HUES64 (cell line): ENCODE measurements at regions not wholly inside any gene's neighbourhood (a gene's known extent, or its start where the extent isn't known, plus 50 kb on each side); places are given as distances from the start of the nearest gene placed in this dataset.
"Not testable (repeated sequence)": the region's sequence is repeated elsewhere in the genome, so short reads cannot be mapped to it uniquely, and the experiment has no call there.

ENCODE experiments used
- H3K27ac ChIP-seq: 2 replicates; pipeline ENCODE4 v1.7.0; 2013; ENCODE audit warnings: low read depth, low read length, inconsistent platforms
- H3K27me3 ChIP-seq: 2 replicates; pipeline ENCODE4 v1.6.1; 2013; ENCODE audit warnings: mild to moderate bottlenecking, low read length; ENCODE audit not compliant: insufficient read depth
- H3K36me3 ChIP-seq: 2 replicates; pipeline ENCODE4 v1.6.1; 2013; ENCODE audit warnings: mild to moderate bottlenecking, low read length; ENCODE audit not compliant: insufficient read depth
- H3K4me1 ChIP-seq: 2 replicates; pipeline ENCODE4 v1.6.1; 2013; ENCODE audit warnings: mild to moderate bottlenecking, low read length, moderate library complexity; ENCODE audit not compliant: insufficient read depth
- H3K4me3 ChIP-seq: 2 replicates; pipeline ENCODE4 v1.5.1; 2013; ENCODE audit warnings: mild to moderate bottlenecking, low read length, moderate library complexity
- H3K9ac ChIP-seq: 2 replicates; pipeline ENCODE4 v1.6.1; 2013; ENCODE audit warnings: mild to moderate bottlenecking, low read depth, low read length
- H3K9me3 ChIP-seq: 2 replicates; pipeline ENCODE4 v1.6.1; 2013; ENCODE audit warnings: low read depth, low read length; ENCODE audit not compliant: insufficient read depth
- WGBS: fragments of 150-250, 120-280 bp; methylation state at CpG from one replicate; pipeline ENCODE4 v1.1.7; 2013; ENCODE audit warnings: missing lambda C conversion rate; 5-methylcytosine and 5-hydroxymethylcytosine counted together

DNA sequence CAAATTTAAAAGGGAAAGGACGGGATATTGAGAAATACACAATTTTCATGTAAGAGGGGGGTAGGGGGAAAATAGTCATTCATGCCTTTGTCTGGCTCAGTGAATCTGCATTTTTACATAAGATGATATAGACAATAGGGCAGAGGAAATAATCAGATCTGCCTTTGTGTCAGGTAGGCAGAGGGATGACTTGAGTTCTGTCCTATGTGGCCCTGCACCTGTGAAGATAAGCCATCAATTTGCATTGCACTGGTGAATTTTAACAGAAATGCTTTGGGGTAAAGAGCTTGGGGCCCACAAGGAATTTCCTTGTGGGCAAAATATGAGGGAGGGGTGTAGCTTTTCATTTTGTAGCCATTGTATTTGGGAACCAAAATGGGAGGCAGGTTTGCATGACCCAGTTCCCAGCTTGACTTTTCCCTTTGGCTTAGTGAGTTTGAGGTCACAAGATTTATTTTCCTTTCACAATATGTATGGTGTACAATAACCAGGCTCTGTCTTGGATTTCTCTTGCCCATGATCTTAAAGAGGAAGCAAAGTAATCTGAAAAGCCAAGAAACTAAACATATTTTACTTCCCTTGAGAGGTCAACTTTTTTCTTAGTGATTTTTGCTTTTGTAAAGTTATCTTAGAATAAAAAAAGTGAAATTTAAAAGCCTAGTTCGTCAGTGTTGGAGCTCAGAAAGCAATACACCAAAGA, 77.7 kb upstream of the SORL1 start:
- no peaks in the 10 kb centered on the region for H3K9me3 ChIP-seq
- H3K27ac ChIP-seq = peak overlapping the region; percentile 72; the same call in 1 of the 2 replicates
- H3K4me3 ChIP-seq = no peak overlapping the region
- H3K36me3 ChIP-seq = no peaks in the 10 kb centered on the region
- H3K27me3 ChIP-seq = no peaks in the 10 kb centered on the region
- no peak overlapping the region for H3K9ac ChIP-seq
- peaks cover 52% of the 10 kb centered on the region for H3K4me1 ChIP-seq
- WGBS = 52% methylated on average over 2 of the region's 2 CpGs

DNA sequence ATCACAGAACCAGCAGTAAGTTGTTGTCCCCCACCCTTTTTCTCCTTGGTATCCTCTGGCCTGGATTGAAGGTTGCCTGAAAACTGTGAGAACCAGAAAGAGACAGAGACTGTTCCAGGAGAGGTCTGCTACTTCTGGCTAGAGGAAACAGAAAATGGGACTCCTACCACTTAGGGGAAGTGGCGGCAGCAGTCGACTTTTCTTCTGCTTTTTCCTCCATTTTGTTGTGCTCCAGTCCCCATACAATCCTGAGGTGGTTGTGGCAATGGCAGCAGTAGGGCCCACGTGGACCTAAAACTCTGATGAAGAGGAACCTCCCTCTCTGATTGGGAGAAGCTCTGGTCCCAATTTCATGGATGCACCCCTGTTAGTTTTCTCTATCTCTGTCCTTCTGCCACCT, 76.0 kb upstream of the SORL1 start:
- H3K27me3 ChIP-seq = no peaks in the 10 kb centered on the region
- no peaks in the 10 kb centered on the region for H3K36me3 ChIP-seq
- WGBS = 92% methylated on average over 3 of the region's 3 CpGs
- H3K9ac ChIP-seq = no peak overlapping the region
- H3K4me3 ChIP-seq = no peak overlapping the region
- H3K4me1 ChIP-seq = peaks cover 59% of the 10 kb centered on the region
- H3K9me3 ChIP-seq = no peaks in the 10 kb centered on the region
- no peak overlapping the region for H3K27ac ChIP-seq

DNA sequence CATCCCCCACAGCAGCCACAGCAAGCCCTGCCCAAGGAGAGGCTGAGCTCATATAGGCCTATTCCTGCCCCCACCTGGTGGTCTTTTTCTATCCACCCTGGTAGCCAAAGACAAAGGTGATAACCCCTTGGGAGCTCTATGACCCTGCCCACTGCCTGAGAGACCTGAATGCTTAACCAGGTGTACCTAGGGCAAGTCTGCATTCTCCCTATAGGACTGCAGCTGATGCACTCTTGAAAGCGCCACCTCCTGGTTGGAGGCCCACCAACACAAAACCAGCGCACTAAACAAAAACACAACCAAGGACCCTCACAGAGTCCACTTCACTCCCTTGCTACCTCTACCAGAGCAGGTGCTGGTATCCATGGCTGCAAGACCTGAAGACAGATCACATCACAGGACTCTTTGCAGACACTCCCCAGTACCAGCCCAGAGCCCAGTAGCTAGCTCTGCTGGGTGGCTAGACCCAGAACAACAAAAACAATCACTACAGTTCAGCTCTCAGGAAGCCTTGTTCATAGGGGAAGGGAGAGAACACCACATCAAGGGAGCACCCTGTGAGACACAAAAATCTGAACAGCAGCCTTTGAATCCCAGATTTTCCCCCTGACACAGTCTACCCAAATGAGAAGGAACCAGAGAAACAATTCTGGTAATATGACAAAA, 72.8 kb upstream of the SORL1 start:
- not testable (repeated sequence) for H3K27ac ChIP-seq

DNA sequence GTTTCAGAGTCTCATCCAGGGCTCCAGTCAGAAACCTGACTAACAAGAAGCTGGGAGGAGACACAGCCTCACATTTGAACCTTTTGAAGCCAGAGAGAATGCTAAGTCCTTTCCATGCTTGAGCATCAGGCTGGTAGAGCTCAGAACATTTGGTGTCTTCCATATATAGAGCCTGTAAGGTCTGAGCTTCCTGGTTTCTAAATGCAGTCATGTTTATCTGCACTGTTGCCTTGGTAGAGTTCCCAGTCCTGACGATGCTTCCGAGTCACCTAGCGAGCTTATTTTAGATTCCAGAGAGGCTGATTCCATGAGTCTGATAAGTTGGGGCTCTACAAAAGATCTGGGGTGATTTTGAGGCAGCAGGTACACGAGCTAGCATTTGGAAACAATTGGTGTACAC, 68.4 kb upstream of the SORL1 start:
- 96% methylated on average over 4 of the region's 4 CpGs for WGBS
- peaks cover 16% of the 10 kb centered on the region for H3K4me1 ChIP-seq
- no peaks in the 10 kb centered on the region for H3K27me3 ChIP-seq
- no peak overlapping the region for H3K9ac ChIP-seq
- H3K36me3 ChIP-seq = no peaks in the 10 kb centered on the region
- H3K4me3 ChIP-seq = no peak overlapping the region
- no peaks in the 10 kb centered on the region for H3K9me3 ChIP-seq
- no peak overlapping the region for H3K27ac ChIP-seq

More for the DNA sequence above, 72.8 kb upstream of the SORL1 start:
- H3K9ac ChIP-seq, H3K4me3 ChIP-seq, H3K9me3 ChIP-seq, H3K27me3 ChIP-seq, H3K36me3 ChIP-seq: not testable (repeated sequence)
- WGBS = 84% methylated on average over 2 of the region's 2 CpGs
- H3K4me1 ChIP-seq = peaks cover 29% of the 10 kb centered on the region

DNA sequence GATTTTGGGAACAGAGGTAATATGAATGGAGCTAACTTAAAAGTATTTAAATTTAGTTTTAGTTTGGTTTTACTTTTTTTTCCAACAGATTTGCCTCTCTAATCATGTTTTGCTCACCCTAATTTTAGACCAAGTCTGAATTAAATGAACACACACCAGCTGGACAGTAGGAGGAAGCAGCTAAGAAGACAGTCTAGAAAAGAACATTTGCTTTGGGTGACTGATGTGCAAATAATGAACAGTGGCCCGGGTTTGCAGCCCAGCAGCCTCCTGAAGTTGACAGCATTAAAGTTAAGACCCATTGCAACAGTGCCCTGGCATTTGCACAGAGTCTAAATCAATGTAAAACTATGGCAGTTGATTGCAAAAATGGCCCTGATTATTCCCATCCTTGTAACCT, 66.4 kb upstream of the SORL1 start:
- 87% methylated on average over 1 of the region's 1 CpG for WGBS
- peaks cover 14% of the 10 kb centered on the region for H3K4me1 ChIP-seq
- H3K4me3 ChIP-seq = no peak overlapping the region
- H3K9me3 ChIP-seq = no peaks in the 10 kb centered on the region
- H3K27ac ChIP-seq = no peak overlapping the region
- H3K9ac ChIP-seq = no peak overlapping the region
- H3K36me3 ChIP-seq = no peaks in the 10 kb centered on the region
- H3K27me3 ChIP-seq = no peaks in the 10 kb centered on the region
